WERI-Rb-1 (cell line): ENCODE measurements at regions not wholly inside any gene's neighbourhood (a gene's known extent, or its start where the extent isn't known, plus 50 kb on each side); places are given as distances from the start of the nearest gene placed in this dataset.

Source experiments
- DNase-seq: peaks from one replicate; pipeline ENCODE4 v3.0.0-alpha.2; 2020
- H3K27ac ChIP-seq: fragments of 250-450 bp; sonication (Bioruptor Pico); 2 replicates; pipeline ENCODE4 v1.5.1; 2020; ENCODE audit warnings: mild to moderate bottlenecking, moderate library complexity
- H3K27me3 ChIP-seq: fragments of 250-450 bp; sonication (Bioruptor Pico); 2 replicates; pipeline ENCODE4 v1.5.1; 2021; ENCODE audit warnings: mild to moderate bottlenecking, low read depth, moderate library complexity; ENCODE audit not compliant: insufficient read depth, severe bottlenecking
- H3K36me3 ChIP-seq: fragments of 250-450 bp; sonication (Bioruptor Pico); 2 replicates; pipeline ENCODE4 v1.5.1; 2020; ENCODE audit warnings: mild to moderate bottlenecking, moderate library complexity
- H3K4me3 ChIP-seq: 2 replicates; pipeline ENCODE4 v1.5.1; 2011; ENCODE audit warnings: low read depth, mild to moderate bottlenecking, control low read depth, low read length
- H3K9me3 ChIP-seq: fragments of 250-450 bp; sonication (Bioruptor Pico); 2 replicates; pipeline ENCODE4 v1.5.1; 2021; ENCODE audit warnings: mild to moderate bottlenecking, moderate library complexity; ENCODE audit not compliant: severe bottlenecking
- TF ChIP-seq, protein P1 (sequence below): IDR thresholded peaks from 2 replicates; pipeline ENCODE4 v1.5.1; 2011; ENCODE audit warnings: low read depth, mild to moderate bottlenecking, control low read depth, inconsistent platforms, low read length

DNA sequence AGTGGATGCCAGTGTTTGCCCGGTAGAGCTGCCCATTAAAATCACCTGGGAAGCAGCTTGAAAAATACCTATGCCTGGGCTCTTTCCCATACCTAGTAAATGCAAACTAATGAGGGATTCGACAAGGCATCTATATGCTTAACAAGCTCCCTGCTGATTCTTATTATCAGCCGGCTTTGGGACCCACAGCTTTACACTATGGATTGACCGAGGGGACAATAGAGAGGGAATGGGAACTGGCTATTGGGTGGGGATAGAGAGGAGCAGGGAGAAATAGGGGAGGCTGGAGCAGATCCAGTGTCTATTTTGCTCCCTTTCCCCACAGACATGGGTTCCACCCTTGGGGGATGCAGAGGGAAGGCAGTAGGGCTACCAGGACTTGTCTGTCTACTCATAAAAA is 103.1 kb upstream of the TEX13D start:
- Histone ChIP-seq H3K9me3 (no peaks in the 10 kb centered on the region), H3K27ac (no peak overlapping the region), H3K4me3 (no peak overlapping the region), H3K27me3 (peaks cover 69% of the 10 kb centered on the region), H3K36me3 (no peaks in the 10 kb centered on the region)
- DNase-seq: no peak
- TF ChIP-seq, protein P1, sequence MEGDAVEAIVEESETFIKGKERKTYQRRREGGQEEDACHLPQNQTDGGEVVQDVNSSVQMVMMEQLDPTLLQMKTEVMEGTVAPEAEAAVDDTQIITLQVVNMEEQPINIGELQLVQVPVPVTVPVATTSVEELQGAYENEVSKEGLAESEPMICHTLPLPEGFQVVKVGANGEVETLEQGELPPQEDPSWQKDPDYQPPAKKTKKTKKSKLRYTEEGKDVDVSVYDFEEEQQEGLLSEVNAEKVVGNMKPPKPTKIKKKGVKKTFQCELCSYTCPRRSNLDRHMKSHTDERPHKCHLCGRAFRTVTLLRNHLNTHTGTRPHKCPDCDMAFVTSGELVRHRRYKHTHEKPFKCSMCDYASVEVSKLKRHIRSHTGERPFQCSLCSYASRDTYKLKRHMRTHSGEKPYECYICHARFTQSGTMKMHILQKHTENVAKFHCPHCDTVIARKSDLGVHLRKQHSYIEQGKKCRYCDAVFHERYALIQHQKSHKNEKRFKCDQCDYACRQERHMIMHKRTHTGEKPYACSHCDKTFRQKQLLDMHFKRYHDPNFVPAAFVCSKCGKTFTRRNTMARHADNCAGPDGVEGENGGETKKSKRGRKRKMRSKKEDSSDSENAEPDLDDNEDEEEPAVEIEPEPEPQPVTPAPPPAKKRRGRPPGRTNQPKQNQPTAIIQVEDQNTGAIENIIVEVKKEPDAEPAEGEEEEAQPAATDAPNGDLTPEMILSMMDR: no peak

GRCh38 chrX:124230655-124231450 is 101.6 kb upstream of the TEX13D start:
- Histone ChIP-seq H3K9me3 (no peaks in the 10 kb centered on the region), H3K4me3 (no peak overlapping the region), H3K36me3 (no peaks in the 10 kb centered on the region), H3K27ac (no peak overlapping the region), H3K27me3 (peaks cover 73% of the 10 kb centered on the region)
- DNase-seq: no peak
- TF ChIP-seq, protein P1: no peak

DNA sequence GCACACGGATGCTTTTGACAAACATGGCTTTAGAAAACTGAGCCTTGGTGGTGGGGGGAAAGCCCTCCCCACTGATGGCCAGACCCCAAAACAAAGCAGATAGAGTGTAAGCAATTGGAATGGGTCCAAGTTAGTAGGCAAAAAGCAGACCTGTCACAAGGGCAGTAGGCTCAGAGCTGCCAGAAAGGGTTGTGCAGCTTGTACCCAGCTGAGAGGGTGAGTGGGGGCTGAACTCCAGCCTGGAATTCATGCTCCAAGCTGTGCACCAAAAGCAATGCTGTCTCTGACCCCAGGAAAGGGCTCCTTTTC is 101.1 kb upstream of the TEX13D start:
- no peaks in the 10 kb centered on the region for H3K36me3 ChIP-seq
- H3K4me3 ChIP-seq: no peak overlapping the region
- TF ChIP-seq, protein P1: no peak
- no peak overlapping the region for H3K27ac ChIP-seq
- DNase-seq: no peak
- no peaks in the 10 kb centered on the region for H3K9me3 ChIP-seq
- H3K27me3 ChIP-seq: peaks cover 73% of the 10 kb centered on the region

GRCh38 chrX:124232523-124233201 is 99.8 kb upstream of the TEX13D start:
- no peak for DNase-seq
- TF ChIP-seq, protein P1: no peak
- H3K9me3 ChIP-seq: no peaks in the 10 kb centered on the region
- H3K4me3 ChIP-seq: no peak overlapping the region
- no peaks in the 10 kb centered on the region for H3K36me3 ChIP-seq
- H3K27ac ChIP-seq: no peak overlapping the region
- peaks cover 71% of the 10 kb centered on the region for H3K27me3 ChIP-seq

- no peak overlapping the region for H3K4me3 ChIP-seq
- H3K27me3 ChIP-seq: peaks cover 70% of the 10 kb centered on the region
- DNase-seq: no peak
- H3K36me3 ChIP-seq: no peaks in the 10 kb centered on the region
- H3K9me3 ChIP-seq: no peaks in the 10 kb centered on the region
- no peak overlapping the region for H3K27ac ChIP-seq
- TF ChIP-seq, protein P1: no peak
Measured at GRCh38 chrX:124234348-124234747, 98.1 kb upstream of the TEX13D start.
